H1 (cell line): ENCODE measurements at regions not wholly inside any gene's neighbourhood (a gene's known extent, or its start where the extent isn't known, plus 50 kb on each side); places are given as distances from the start of the nearest gene placed in this dataset.

Experiments used
- CTCF ChIA-PET: fragments of 300-600 bp; sonication (Branson Sonifier 250); formaldehyde crosslinking; loops from one replicate; lab custom pipeline; 2021; ENCODE audit not compliant: partially characterized antibody; lab: Charles Lee
- POLR2A ChIA-PET: fragments of 300-600 bp; sonication (Branson Sonifier 250); formaldehyde crosslinking; loops from one replicate; lab custom pipeline; 2021; ENCODE audit warnings: inconsistent platforms; ENCODE audit not compliant: partially characterized antibody; lab: Charles Lee
- DNase-seq, 2 experiments: peaks; one replicate each; pipeline versions ENCODE4 v3.0.0 to v3.0.0-alpha.2; 2010 to 2022; ENCODE audit warnings: low spot score in 2 of 2, low read depth in 1 of 2, mixed read lengths in 1 of 2
- FAIRE-seq: peaks from 2 replicates; lab custom pipeline; 2011; peaks lifted over from hg19 to GRCh38; lab: Jason Lieb, UNC
- H2AFZ ChIP-seq: 2 replicates; pipeline ENCODE4 v1.8.1; 2012; ENCODE audit warnings: low read length, inconsistent platforms
- H2AK5ac ChIP-seq: 2 replicates; pipeline ENCODE4 v1.6.1; 2013; ENCODE audit warnings: low read depth, low read length
- H2BK120ac ChIP-seq: replicated peaks from 2 replicates; pipeline ENCODE3; 2013; ENCODE audit warnings: low read depth, low read length, inconsistent platforms
- H2BK12ac ChIP-seq: 2 replicates; pipeline ENCODE4 v1.6.1; 2013; ENCODE audit warnings: low read depth, low read length
- H2BK15ac ChIP-seq: 2 replicates; pipeline ENCODE4 v1.6.1; 2013; ENCODE audit warnings: low read length
- H2BK20ac ChIP-seq: 2 replicates; pipeline ENCODE4 v1.6.1; 2013; ENCODE audit warnings: low read length
- H2BK5ac ChIP-seq: 2 replicates; pipeline ENCODE4 v1.6.1; 2013; ENCODE audit warnings: low read depth, low read length
- H3K14ac ChIP-seq: 2 replicates; pipeline ENCODE4 v1.6.1; 2013; ENCODE audit warnings: inconsistent platforms; ENCODE audit not compliant: insufficient read length
- H3K18ac ChIP-seq: 2 replicates; pipeline ENCODE4 v1.6.1; 2013; ENCODE audit warnings: low read length; ENCODE audit errors: extremely low read depth
- H3K23ac ChIP-seq: 2 replicates; pipeline ENCODE4 v1.6.1; 2013; ENCODE audit warnings: inconsistent platforms; ENCODE audit not compliant: insufficient read length
- H3K23me2 ChIP-seq: 2 replicates; pipeline ENCODE4 v1.6.1; 2013; ENCODE audit warnings: low read depth, low read length
- H3K27ac ChIP-seq: 2 replicates; pipeline ENCODE4 v1.6.1; 2011; ENCODE audit warnings: low read depth, low read length, inconsistent platforms
- H3K27me3 ChIP-seq, 4 experiments: replicated peaks in 1 of 4; 1 replicate in 1 of 4; 2 replicates in 3 of 4; pipeline versions ENCODE4 v1.6.1 to v1.8.1; 2011 to 2013; ENCODE audit warnings: low read length in 3 of 4, mild to moderate bottlenecking in 3 of 4, inconsistent platforms in 2 of 4, mixed read lengths in 2 of 4, moderate library complexity in 1 of 4; ENCODE audit not compliant: control insufficient read depth in 3 of 4, insufficient read depth in 3 of 4; ENCODE audit errors: extremely low read depth in 1 of 4
- H3K36me3 ChIP-seq, 4 experiments: 2 replicates each; pipeline versions ENCODE4 v1.6.1 to v1.8.1; 2011 to 2013; ENCODE audit warnings: mild to moderate bottlenecking in 4 of 4, low read length in 3 of 4, moderate library complexity in 2 of 4, control low read depth in 1 of 4, inconsistent platforms in 1 of 4; ENCODE audit not compliant: insufficient read depth in 4 of 4, control insufficient read depth in 2 of 4
- H3K4ac ChIP-seq: replicated peaks from 2 replicates; pipeline ENCODE3; 2013; ENCODE audit warnings: low read length, low read depth, mixed read lengths, inconsistent platforms; ENCODE audit not compliant: insufficient read length
- H3K4me1 ChIP-seq, 4 experiments: replicated peaks in 1 of 4; 1 replicate in 1 of 4; 2 replicates in 3 of 4; pipeline versions ENCODE4 v1.6.1 to v1.8.1; 2011 to 2013; ENCODE audit warnings: low read length in 3 of 4, inconsistent platforms in 2 of 4, mixed read lengths in 1 of 4; ENCODE audit not compliant: insufficient read depth in 4 of 4, control insufficient read depth in 3 of 4
- H3K4me2 ChIP-seq, 2 experiments: 2 replicates each; pipeline versions ENCODE4 v1.6.1 to v1.8.1; 2011 to 2013; ENCODE audit warnings: low read depth in 2 of 2, low read length in 2 of 2, control low read depth in 1 of 2, inconsistent platforms in 1 of 2, mild to moderate bottlenecking in 1 of 2; ENCODE audit not compliant: insufficient read depth in 1 of 2
- H3K4me3 ChIP-seq, 4 experiments: fragments of 200-600, 300-600 bp in 1 of 4; sonication (generic), shearing (Covaris generic), sonication (Bioruptor Twin) in 1 of 4; 2 replicates each; pipeline versions ENCODE4 v1.5.1 to v1.8.1; 2011 to 2016; ENCODE audit warnings: low read length in 4 of 4, low read depth in 3 of 4, control low read depth in 2 of 4, inconsistent platforms in 2 of 4, mild to moderate bottlenecking in 2 of 4, mixed read lengths in 1 of 4, moderate library complexity in 1 of 4; ENCODE audit not compliant: insufficient read depth in 2 of 4; ENCODE audit errors: extremely low read depth in 1 of 4
- H3K56ac ChIP-seq: replicated peaks from 2 replicates; pipeline ENCODE3; 2013; ENCODE audit warnings: low read depth, mild to moderate bottlenecking, mixed read lengths, low read length, inconsistent platforms; ENCODE audit not compliant: insufficient read length
- H3K79me1 ChIP-seq: 2 replicates; pipeline ENCODE4 v1.6.1; 2013; ENCODE audit warnings: low read depth, low read length, control low read depth
- H3K79me2 ChIP-seq, 2 experiments: 2 replicates each; pipeline versions ENCODE4 v1.6.1 to v1.8.1; 2012 to 2013; ENCODE audit warnings: low read length in 2 of 2, mild to moderate bottlenecking in 2 of 2, inconsistent platforms in 1 of 2; ENCODE audit not compliant: insufficient read depth in 2 of 2, control insufficient read depth in 1 of 2
- H3K9ac ChIP-seq, 4 experiments: replicated peaks in 1 of 4; 1 replicate in 1 of 4; 2 replicates in 3 of 4; pipeline versions ENCODE4 v1.6.1 to v1.8.1; 2011 to 2013; ENCODE audit warnings: low read depth in 3 of 4, low read length in 3 of 4, control low read depth in 2 of 4, mild to moderate bottlenecking in 2 of 4, moderate library complexity in 2 of 4, inconsistent platforms in 1 of 4; ENCODE audit errors: extremely low read depth in 1 of 4
- H3K9me3 ChIP-seq, 2 experiments: 2 replicates each; pipeline versions ENCODE4 v1.6.1 to v1.8.1; 2012 to 2013; ENCODE audit warnings: mild to moderate bottlenecking in 2 of 2, moderate library complexity in 2 of 2, control low read depth in 1 of 2, inconsistent platforms in 1 of 2, low read depth in 1 of 2, low read length in 1 of 2, mixed read lengths in 1 of 2; ENCODE audit not compliant: insufficient read depth in 2 of 2
- H4K20me1 ChIP-seq, 2 experiments: replicated peaks in 1 of 2; 2 replicates each; pipeline versions ENCODE3 to v1.8.1; 2011 to 2013; ENCODE audit warnings: inconsistent platforms in 2 of 2, low read length in 2 of 2, mild to moderate bottlenecking in 1 of 2; ENCODE audit not compliant: insufficient read depth in 2 of 2, control insufficient read depth in 1 of 2
- H4K5ac ChIP-seq: 2 replicates; pipeline ENCODE4 v1.6.1; 2013; ENCODE audit warnings: low read length, low read depth, mixed read lengths, inconsistent platforms; ENCODE audit not compliant: insufficient read length
- H4K8ac ChIP-seq: 2 replicates; pipeline ENCODE4 v1.8.0; 2013; ENCODE audit warnings: mild to moderate bottlenecking, moderate library complexity, low read length, inconsistent platforms; ENCODE audit not compliant: insufficient read depth; ENCODE audit errors: extremely low read depth
- H4K91ac ChIP-seq: replicated peaks from 2 replicates; pipeline ENCODE3; 2013; ENCODE audit warnings: low read length, mixed read lengths, inconsistent platforms; ENCODE audit not compliant: insufficient read length
- CBX5 ChIP-seq: fragments of 300-800, 300-1000 bp; sonication (generic); IDR thresholded peaks from 2 replicates; pipeline ENCODE4 v1.7.1; 2016; ENCODE audit warnings: antibody characterized with exemption, low read length, low read depth
- RAD21 ChIP-seq, 2 experiments: IDR thresholded peaks in 1 of 2; conservative IDR thresholded peaks in 1 of 2; 2 replicates each; pipeline ENCODE4 v1.6.1; 2011; ENCODE audit warnings: low read depth in 2 of 2, low read length in 2 of 2, improper control_type of control experiment in 1 of 2, inconsistent platforms in 1 of 2, mild to moderate bottlenecking in 1 of 2, moderate library complexity in 1 of 2
- WGBS, 2 experiments: shearing (Covaris generic) in 1 of 2; methylation state at CpG; one replicate each; pipeline versions ENCODE4 v1.1.6 to v1.1.7; 2013 to 2015; ENCODE audit warnings: low lambda C conversion rate in 2 of 2, mixed read lengths in 2 of 2, inconsistent platforms in 1 of 2, low coverage in 1 of 2, missing lambda C conversion rate in 1 of 2; ENCODE audit not compliant: insufficient replicate concordance in 2 of 2, insufficient coverage in 1 of 2, insufficient read length in 1 of 2; ENCODE audit errors: extremely low coverage in 1 of 2, missing lambda C conversion rate in 1 of 2; 5-methylcytosine and 5-hydroxymethylcytosine counted together

GRCh38 chr6:24051942-24052589 is 73.9 kb upstream of the NRSN1 start:
- no peaks in the 10 kb centered on the region for H3K4me1 ChIP-seq
- no peaks in the 10 kb centered on the region for H3K23me2 ChIP-seq
- no peak overlapping the region for H4K8ac ChIP-seq
- no peak overlapping the region for H3K4me2 ChIP-seq
- TF ChIP-seq CBX5 (no peak), RAD21 (IDR thresholded peaks at IDR 0.05 in 1 of 2, conservative IDR thresholded peaks at IDR 0.05 in 1 of 2; ENCODE audit: low read depth in 2 of 2, low read length in 2 of 2) (peak; percentile 38 to 47)
- H4K20me1 ChIP-seq = no peaks in the 10 kb centered on the region
- no peak for FAIRE-seq
- H3K14ac ChIP-seq = no peak overlapping the region
- no peak overlapping the region for H3K4me3 ChIP-seq
- no peak overlapping the region for H2BK12ac ChIP-seq
- H3K79me1 ChIP-seq = no peaks in the 10 kb centered on the region
- no peak overlapping the region for H3K18ac ChIP-seq
- no peak overlapping the region for H3K4ac ChIP-seq
- no peaks in the 10 kb centered on the region; a peak in 1 of 4 replicates for H3K9me3 ChIP-seq
- no peak overlapping the region for H2BK20ac ChIP-seq
- no peaks in the 10 kb centered on the region for H3K79me2 ChIP-seq
- H4K5ac ChIP-seq = no peak overlapping the region
- H2BK15ac ChIP-seq = no peak overlapping the region
- H2AK5ac ChIP-seq = no peak overlapping the region
- CTCF ChIA-PET = interaction anchor here (0.7 to 1.4 kb wide), 6 partner anchors 9 to 605 kb away, joined by 3 read pairs; no protein-coding TSS in a partner anchor
- WGBS, 2 experiments = 85% methylated on average over 4 of the region's 4 CpGs; no CpG with 5 or more reads in 1 of the 2 experiments
- no peaks in the 10 kb centered on the region for H3K36me3 ChIP-seq
- H4K91ac ChIP-seq = no peak overlapping the region
- no peak overlapping the region for H3K56ac ChIP-seq
- no peak overlapping the region for H2BK5ac ChIP-seq
- H3K27me3 ChIP-seq = no peaks in the 10 kb centered on the region; a peak in 1 of 7 replicates
- POLR2A ChIA-PET = no interaction called here
- no peak overlapping the region for H3K23ac ChIP-seq
- no peak for DNase-seq
- H3K9ac ChIP-seq = no peak overlapping the region
- H2BK120ac ChIP-seq = no peak overlapping the region
- H2AFZ ChIP-seq = no peak overlapping the region
- H3K27ac ChIP-seq = 0 out of 2 replicates have a peak overlapping the region, but pooled peaks have one; percentile 23
